PC-9 (cell line): ENCODE measurements at regions not wholly inside any gene's neighbourhood (a gene's known extent, or its start where the extent isn't known, plus 50 kb on each side); places are given as distances from the start of the nearest gene placed in this dataset.

Experiments used
- BruUV-seq: library from RNA; stranded (reverse); fragments of 400-500 nt; replicated peaks from 2 replicates; lab custom pipeline; 2021; lab: Mats Ljungman, UMichigan
- CTCF ChIA-PET: fragments of 300-600 bp; sonication (Branson Sonifier 250); formaldehyde crosslinking; loops from one replicate; lab custom pipeline; 2022; ENCODE audit warnings: antibody characterized with exemption; lab: Charles Lee
- POLR2A ChIA-PET: fragments of 300-600 bp; sonication (Branson Sonifier 250); formaldehyde crosslinking; loops from one replicate; lab custom pipeline; 2022; ENCODE audit warnings: antibody characterized with exemption; ENCODE audit not compliant: unreplicated experiment; lab: Charles Lee
- DNase-seq, 2 experiments: peaks; one replicate each; pipeline versions ENCODE4 v3.0.0 to v3.0.0-alpha.2; 2015 to 2022; ENCODE audit warnings: mixed read lengths in 1 of 2
- H2AFZ ChIP-seq: fragments of 200-600 bp; sonication (generic); 2 replicates; pipeline ENCODE4 v1.8.1; 2017; ENCODE audit warnings: antibody characterized with exemption
- H3F3A ChIP-seq: fragments of 200-600 bp; sonication (generic); 2 replicates; pipeline ENCODE4 v1.8.1; 2017; ENCODE audit warnings: antibody characterized with exemption, mild to moderate bottlenecking, low read depth; ENCODE audit not compliant: insufficient read depth
- H3K27ac ChIP-seq: fragments of 200-600 bp; sonication (generic); 2 replicates; pipeline ENCODE4 v1.6.1; 2016; ENCODE audit warnings: mixed run types
- H3K27me3 ChIP-seq: fragments of 200-600 bp; sonication (generic); 2 replicates; pipeline ENCODE4 v1.6.1; 2016; ENCODE audit warnings: low read depth, mixed run types; ENCODE audit not compliant: insufficient read depth
- H3K36me3 ChIP-seq: fragments of 200-600 bp; sonication (generic); 2 replicates; pipeline ENCODE4 v1.6.1; 2016; ENCODE audit warnings: low read depth, mixed run types
- H3K4me1 ChIP-seq: fragments of 200-600 bp; sonication (generic); replicated peaks from 2 replicates; pipeline ENCODE4 v1.6.1; 2016; ENCODE audit warnings: mixed run types; ENCODE audit not compliant: insufficient read depth
- H3K4me2 ChIP-seq: fragments of 200-600 bp; sonication (generic); 2 replicates; pipeline ENCODE4 v1.6.1; 2017; ENCODE audit warnings: mixed run types
- H3K4me3 ChIP-seq: fragments of 200-600 bp; sonication (generic); 2 replicates; pipeline ENCODE4 v1.6.1; 2016; ENCODE audit warnings: mixed run types
- H3K79me2 ChIP-seq: fragments of 200-600 bp; sonication (generic); 2 replicates; pipeline ENCODE4 v1.6.1; 2017; ENCODE audit warnings: low read depth, mixed run types
- H3K9me2 ChIP-seq: fragments of 200-600 bp; sonication (generic); 2 replicates; pipeline ENCODE4 v1.8.1; 2017; ENCODE audit warnings: mild to moderate bottlenecking; ENCODE audit not compliant: insufficient read depth
- H3K9me3 ChIP-seq: fragments of 200-600 bp; sonication (generic); 2 replicates; pipeline ENCODE4 v1.8.1; 2016; ENCODE audit warnings: low read depth; ENCODE audit not compliant: insufficient read depth
- H4K20me1 ChIP-seq: fragments of 200-600 bp; sonication (generic); 2 replicates; pipeline ENCODE4 v1.8.1; 2017; ENCODE audit not compliant: insufficient read depth
- CTCF ChIP-seq: fragments of 200-600 bp; sonication (generic); conservative IDR thresholded peaks from 2 replicates; pipeline ENCODE4 v1.6.1; 2017; ENCODE audit warnings: mixed run types, antibody characterized with exemption, mild to moderate bottlenecking, moderate library complexity
- EZH2 ChIP-seq: fragments of 200-600 bp; sonication (generic); IDR thresholded peaks from 2 replicates; pipeline ENCODE4 v1.8.0; 2017; ENCODE audit warnings: antibody characterized with exemption, low read depth
- intact Hi-C: fragments of 100-400 bp; cut with micrococcal nuclease; formaldehyde crosslinking; loops from one replicate; pipeline ENCODE4 v1.10.0; 2022; ENCODE audit not compliant: unreplicated experiment

GRCh38 chr6:21654361-21654760 lies 60.8 kb downstream of the SOX4 start:
- H3K9me2 ChIP-seq = no peaks in the 10 kb centered on the region
- no peaks in the 10 kb centered on the region for H3F3A ChIP-seq
- no peak overlapping the region for H2AFZ ChIP-seq
- no peaks in the 10 kb centered on the region for H3K4me1 ChIP-seq
- H3K4me2 ChIP-seq = no peak overlapping the region
- no peak for DNase-seq
- no peak overlapping the region for H3K27ac ChIP-seq
- H3K9me3 ChIP-seq = no peaks in the 10 kb centered on the region
- no peak overlapping the region for H3K4me3 ChIP-seq
- ChIA-PET POLR2A (interaction anchor here (0.8 kb wide), 1 partner anchor 325 kb away, joined by 4 read pairs; no protein-coding TSS in a partner anchor), CTCF (no interaction called here)
- H3K36me3 ChIP-seq = no peaks in the 10 kb centered on the region
- no peaks in the 10 kb centered on the region for H3K79me2 ChIP-seq
- no TSS peak for BruUV-seq
- no peaks in the 10 kb centered on the region for H4K20me1 ChIP-seq
- TF ChIP-seq EZH2 (no peak), CTCF (no peak)
- no peaks in the 10 kb centered on the region for H3K27me3 ChIP-seq
- intact Hi-C loops = no loop called here

- Histone ChIP-seq H2AFZ (peak overlapping the region; percentile 80), H3K9me2 (no peaks in the 10 kb centered on the region), H3K4me2 (peak overlapping the region; percentile 82), H3K36me3 (no peaks in the 10 kb centered on the region), H3F3A (no peaks in the 10 kb centered on the region), H3K4me1 (0 out of 2 replicates have a peak, but pooled peaks cover 10% of the 10 kb centered on the region), H3K27me3 (peaks cover 30% of the 10 kb centered on the region), H3K79me2 (no peaks in the 10 kb centered on the region), H4K20me1 (no peaks in the 10 kb centered on the region), H3K27ac (no peak overlapping the region), H3K4me3 (peak overlapping the region; percentile 52; the same call in 1 of the 2 replicates), H3K9me3 (no peaks in the 10 kb centered on the region)
- no peak for DNase-seq
- no TSS peak for BruUV-seq
- TF ChIP-seq CTCF (no peak), EZH2 (no peak)
- ChIA-PET POLR2A (no interaction called here), CTCF (no interaction called here)
- intact Hi-C loops = loop anchor here (10.0 kb wide), 1 partner anchor 141 kb away; no protein-coding TSS in a partner anchor
Observed at GRCh38 chr6:21663966-21664313, 70.4 kb downstream of the SOX4 start.

- Histone ChIP-seq H3K4me1 (0 out of 2 replicates have a peak, but pooled peaks cover 10% of the 10 kb centered on the region), H2AFZ (peak overlapping the region; percentile 80), H4K20me1 (no peaks in the 10 kb centered on the region), H3K9me3 (no peaks in the 10 kb centered on the region), H3K79me2 (no peaks in the 10 kb centered on the region), H3K27ac (no peak overlapping the region), H3K27me3 (peaks cover 30% of the 10 kb centered on the region), H3K4me3 (peak overlapping the region; percentile 52), H3F3A (no peaks in the 10 kb centered on the region), H3K9me2 (no peaks in the 10 kb centered on the region), H3K4me2 (peak overlapping the region; percentile 82), H3K36me3 (no peaks in the 10 kb centered on the region)
- peak in 1 of 2 experiments; percentile 34 for DNase-seq
- no TSS peak for BruUV-seq
- CTCF ChIA-PET = no interaction called here
- POLR2A ChIA-PET = no interaction called here
- intact Hi-C loops = loop anchor here (10.0 kb wide), 1 partner anchor 140 kb away; no protein-coding TSS in a partner anchor
- TF ChIP-seq EZH2 (no peak; the same call in 1 of the 2 replicates), CTCF (no peak)
Observed at GRCh38 chr6:21664314-21665109, 71.0 kb downstream of the SOX4 start.
